Smooth muscle cell (in vitro differentiated cells): ENCODE measurements at regions not wholly inside any gene's neighbourhood (a gene's known extent, or its start where the extent isn't known, plus 50 kb on each side); places are given as distances from the start of the nearest gene placed in this dataset.

ENCODE experiments used
- DNase-seq: peaks from one replicate; lab custom pipeline; 2025; ENCODE audit not compliant: unreplicated experiment; lab: John Stamatoyannopoulos, UW
- H2AFZ ChIP-seq: fragments of 200-600 bp; sonication (generic); 2 replicates; pipeline ENCODE4 v1.6.0; 2016; ENCODE audit warnings: antibody characterized with exemption, low read depth, mild to moderate bottlenecking
- H3F3A ChIP-seq: fragments of 200-600 bp; sonication (generic); 2 replicates; pipeline ENCODE4 v1.6.0; 2017; ENCODE audit warnings: antibody characterized with exemption, low read depth
- H3K27ac ChIP-seq: fragments of 200-600 bp; sonication (generic); 2 replicates; pipeline ENCODE4 v1.5.1; 2016; ENCODE audit warnings: low read depth, mild to moderate bottlenecking
- H3K27me3 ChIP-seq: fragments of 200-600 bp; sonication (generic); 2 replicates; pipeline ENCODE4 v1.6.1; 2016; ENCODE audit warnings: low read depth, mild to moderate bottlenecking
- H3K36me3 ChIP-seq: fragments of 200-600 bp; sonication (generic); 2 replicates; pipeline ENCODE4 v1.5.1; 2016; ENCODE audit warnings: low read depth
- H3K4me1 ChIP-seq: fragments of 200-600 bp; sonication (generic); 2 replicates; pipeline ENCODE4 v1.5.1; 2016; ENCODE audit warnings: low read depth
- H3K4me2 ChIP-seq: fragments of 200-600 bp; sonication (generic); 2 replicates; pipeline ENCODE4 v1.6.0; 2016; ENCODE audit warnings: mild to moderate bottlenecking
- H3K4me3 ChIP-seq: fragments of 200-600 bp; sonication (generic); 2 replicates; pipeline ENCODE4 v1.5.1; 2016; ENCODE audit warnings: mild to moderate bottlenecking
- H3K79me2 ChIP-seq: fragments of 200-600 bp; sonication (generic); 2 replicates; pipeline ENCODE4 v1.6.0; 2016; ENCODE audit warnings: low read depth, mild to moderate bottlenecking
- H3K9ac ChIP-seq: fragments of 200-600 bp; sonication (generic); 2 replicates; pipeline ENCODE4 v1.6.0; 2016; ENCODE audit warnings: low read depth
- H3K9me3 ChIP-seq: fragments of 200-600 bp; sonication (generic); replicated peaks from 2 replicates; pipeline ENCODE4 v1.5.1; 2016; ENCODE audit warnings: low read depth
- H4K20me1 ChIP-seq: fragments of 200-600 bp; sonication (generic); 2 replicates; pipeline ENCODE4 v1.6.0; 2016; ENCODE audit warnings: low read depth
- CTCF ChIP-seq: fragments of 200-600 bp; sonication (generic); IDR thresholded peaks from 2 replicates; pipeline ENCODE4 v1.5.1; 2017; ENCODE audit warnings: borderline replicate concordance, mild to moderate bottlenecking, antibody characterized with exemption; ENCODE audit not compliant: insufficient read depth, poor library complexity, severe bottlenecking
- WGBS: methylation state at CpG from one replicate; pipeline ENCODE4 v1.1.7; 2016; ENCODE audit warnings: low lambda C conversion rate; 5-methylcytosine and 5-hydroxymethylcytosine counted together

- Histone ChIP-seq H3K4me3 (no peak overlapping the region), H3K36me3 (no peaks in the 10 kb centered on the region), H3K9me3 (no peaks in the 10 kb centered on the region), H3K27me3 (no peaks in the 10 kb centered on the region), H3K79me2 (no peaks in the 10 kb centered on the region), H2AFZ (peak overlapping the region; percentile 33), H3K9ac (no peak overlapping the region), H3K27ac (no peak overlapping the region), H3K4me1 (no peaks in the 10 kb centered on the region), H3F3A (no peaks in the 10 kb centered on the region), H4K20me1 (no peaks in the 10 kb centered on the region), H3K4me2 (no peak overlapping the region)
- DNase-seq, result no peak
- TF ChIP-seq CTCF, result no peak
- 63% methylated on average over 3 of the region's 3 CpGs for WGBS
Observed at GRCh38 chr13:76799696-76800095, 86.5 kb downstream of the KCTD12 start.

- 80% methylated on average over 2 of the region's 2 CpGs for WGBS
- Histone ChIP-seq H3K4me3 (no peak overlapping the region), H2AFZ (no peak overlapping the region), H3K27ac (no peak overlapping the region), H3K4me1 (peaks cover 9% of the 10 kb centered on the region), H3K79me2 (no peaks in the 10 kb centered on the region), H3K27me3 (no peaks in the 10 kb centered on the region), H3K4me2 (no peak overlapping the region), H3F3A (no peaks in the 10 kb centered on the region), H4K20me1 (no peaks in the 10 kb centered on the region), H3K9ac (no peak overlapping the region), H3K9me3 (no peaks in the 10 kb centered on the region), H3K36me3 (no peaks in the 10 kb centered on the region)
- DNase-seq, result no peak
- no peak for TF ChIP-seq CTCF
Observed at GRCh38 chr13:76798037-76798436, 88.2 kb downstream of the KCTD12 start.

- Histone ChIP-seq H3K27ac (no peak overlapping the region), H3K4me1 (peaks cover 9% of the 10 kb centered on the region), H2AFZ (no peak overlapping the region), H3K27me3 (no peaks in the 10 kb centered on the region), H3K9me3 (no peaks in the 10 kb centered on the region), H3K9ac (no peak overlapping the region), H3K36me3 (no peaks in the 10 kb centered on the region), H4K20me1 (no peaks in the 10 kb centered on the region), H3K4me3 (no peak overlapping the region), H3F3A (no peaks in the 10 kb centered on the region), H3K79me2 (no peaks in the 10 kb centered on the region), H3K4me2 (no peak overlapping the region)
- 90% methylated on average over 5 of the region's 5 CpGs for WGBS
- DNase-seq, result no peak
- no peak for TF ChIP-seq CTCF
Observed at GRCh38 chr13:76797361-76797760, 88.8 kb downstream of the KCTD12 start.

- H2AFZ ChIP-seq, result no peak overlapping the region
- H3K4me2 ChIP-seq, result no peak overlapping the region
- no peak for TF ChIP-seq CTCF
- H3K27me3 ChIP-seq, result no peaks in the 10 kb centered on the region
- no peak overlapping the region for H3K27ac ChIP-seq
- DNase-seq, result no peak
- no peaks in the 10 kb centered on the region for H3K79me2 ChIP-seq
- no peak overlapping the region for H3K4me3 ChIP-seq
- H4K20me1 ChIP-seq, result no peaks in the 10 kb centered on the region
- H3K36me3 ChIP-seq, result no peaks in the 10 kb centered on the region
- 92% methylated on average over 3 of the region's 3 CpGs for WGBS
- no peak overlapping the region for H3K9ac ChIP-seq
- H3K4me1 ChIP-seq, result peaks cover 9% of the 10 kb centered on the region
- H3K9me3 ChIP-seq, result no peaks in the 10 kb centered on the region
- H3F3A ChIP-seq, result no peaks in the 10 kb centered on the region
Observed at GRCh38 chr13:76796851-76797250, 89.4 kb downstream of the KCTD12 start.
